A549 (cell line): ENCODE measurements at regions not wholly inside any gene's neighbourhood (a gene's known extent, or its start where the extent isn't known, plus 50 kb on each side); places are given as distances from the start of the nearest gene placed in this dataset.

Experiments used
- CEBPB ChIP-seq, 2 experiments: fragments of >200 bp in 1 of 2; sonication (Bioruptor Twin) in 1 of 2; formaldehyde crosslinking in 1 of 2; IDR thresholded peaks; 2 replicates each; pipeline ENCODE4 v1.6.1; 2012 to 2016
- EP300 ChIP-seq, 2 experiments: fragments of >200 bp; sonication (Bioruptor Twin); formaldehyde crosslinking; IDR thresholded peaks; 2 replicates in 1 of 2; 3 replicates in 1 of 2; pipeline ENCODE4 v1.6.1; 2016 to 2017
- GATA3 ChIP-seq: IDR thresholded peaks from 2 replicates; pipeline ENCODE4 v1.6.1; 2012; ENCODE audit warnings: borderline replicate concordance
- NFE2L2 ChIP-seq: fragments of 150-350 bp; conservative IDR thresholded peaks from 2 replicates; pipeline ENCODE4 v1.6.1; 2014; ENCODE audit warnings: low read length
- POLR2A ChIP-seq: IDR thresholded peaks from 2 replicates; pipeline ENCODE4 v1.6.1; 2012; ENCODE audit warnings: mild to moderate bottlenecking, low read length
- RAD21 ChIP-seq, 2 experiments: fragments of >200 bp in 1 of 2; sonication (Bioruptor Twin) in 1 of 2; formaldehyde crosslinking in 1 of 2; IDR thresholded peaks in 1 of 2; conservative IDR thresholded peaks in 1 of 2; 2 replicates in 1 of 2; 3 replicates in 1 of 2; pipeline ENCODE4 v1.6.1; 2012 to 2018; ENCODE audit warnings: inconsistent platforms in 1 of 2
- TF ChIP-seq, protein P1 (sequence below): fragments of >200 bp; sonication (Bioruptor Twin); formaldehyde crosslinking; IDR thresholded peaks from 3 replicates; pipeline ENCODE4 v1.5.1; 2016
- TF ChIP-seq, protein P2 (sequence below): fragments of 150-350 bp; IDR thresholded peaks from 2 replicates; pipeline ENCODE4 v1.6.1; 2014; ENCODE audit warnings: low read depth, mild to moderate bottlenecking, low read length

DNA sequence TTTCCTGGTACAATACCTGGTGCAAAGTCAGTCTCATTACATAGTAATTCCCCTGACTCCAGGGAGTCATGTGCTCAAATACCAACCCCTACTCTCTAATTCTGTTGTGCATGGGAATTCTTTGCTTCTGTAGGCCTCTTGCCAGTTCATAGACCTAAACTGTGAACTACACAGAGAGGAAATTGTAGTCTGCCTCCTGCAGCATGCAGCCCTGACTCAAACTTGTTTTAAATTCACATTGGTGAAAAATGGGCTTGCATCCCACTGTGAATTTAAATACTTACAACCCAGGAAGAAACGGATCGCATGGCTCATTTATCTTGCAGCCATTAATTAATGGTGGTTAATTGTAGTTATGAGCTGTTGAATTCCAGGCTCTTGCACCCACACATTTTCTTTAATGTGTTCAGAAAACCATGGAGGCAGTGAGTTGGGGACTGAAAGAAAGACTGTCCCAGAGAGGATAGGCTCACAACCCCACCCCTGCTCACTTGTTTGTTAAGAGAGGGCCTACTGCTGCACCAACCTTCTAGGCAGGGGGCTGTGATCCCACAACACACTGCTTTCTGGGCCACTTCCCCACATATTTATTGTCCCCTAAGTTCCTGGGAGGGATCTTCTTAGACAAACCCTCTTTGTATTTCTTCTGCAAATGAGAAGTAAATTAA is 579.1 kb downstream of the DHX35 start:
- TF ChIP-seq, protein P1, sequence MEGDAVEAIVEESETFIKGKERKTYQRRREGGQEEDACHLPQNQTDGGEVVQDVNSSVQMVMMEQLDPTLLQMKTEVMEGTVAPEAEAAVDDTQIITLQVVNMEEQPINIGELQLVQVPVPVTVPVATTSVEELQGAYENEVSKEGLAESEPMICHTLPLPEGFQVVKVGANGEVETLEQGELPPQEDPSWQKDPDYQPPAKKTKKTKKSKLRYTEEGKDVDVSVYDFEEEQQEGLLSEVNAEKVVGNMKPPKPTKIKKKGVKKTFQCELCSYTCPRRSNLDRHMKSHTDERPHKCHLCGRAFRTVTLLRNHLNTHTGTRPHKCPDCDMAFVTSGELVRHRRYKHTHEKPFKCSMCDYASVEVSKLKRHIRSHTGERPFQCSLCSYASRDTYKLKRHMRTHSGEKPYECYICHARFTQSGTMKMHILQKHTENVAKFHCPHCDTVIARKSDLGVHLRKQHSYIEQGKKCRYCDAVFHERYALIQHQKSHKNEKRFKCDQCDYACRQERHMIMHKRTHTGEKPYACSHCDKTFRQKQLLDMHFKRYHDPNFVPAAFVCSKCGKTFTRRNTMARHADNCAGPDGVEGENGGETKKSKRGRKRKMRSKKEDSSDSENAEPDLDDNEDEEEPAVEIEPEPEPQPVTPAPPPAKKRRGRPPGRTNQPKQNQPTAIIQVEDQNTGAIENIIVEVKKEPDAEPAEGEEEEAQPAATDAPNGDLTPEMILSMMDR = no peak
- no peak for TF ChIP-seq EP300 (IDR thresholded peaks at IDR 0.05)
- TF ChIP-seq POLR2A = no peak
- TF ChIP-seq, protein P2, sequence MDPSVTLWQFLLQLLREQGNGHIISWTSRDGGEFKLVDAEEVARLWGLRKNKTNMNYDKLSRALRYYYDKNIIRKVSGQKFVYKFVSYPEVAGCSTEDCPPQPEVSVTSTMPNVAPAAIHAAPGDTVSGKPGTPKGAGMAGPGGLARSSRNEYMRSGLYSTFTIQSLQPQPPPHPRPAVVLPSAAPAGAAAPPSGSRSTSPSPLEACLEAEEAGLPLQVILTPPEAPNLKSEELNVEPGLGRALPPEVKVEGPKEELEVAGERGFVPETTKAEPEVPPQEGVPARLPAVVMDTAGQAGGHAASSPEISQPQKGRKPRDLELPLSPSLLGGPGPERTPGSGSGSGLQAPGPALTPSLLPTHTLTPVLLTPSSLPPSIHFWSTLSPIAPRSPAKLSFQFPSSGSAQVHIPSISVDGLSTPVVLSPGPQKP = no peak
- TF ChIP-seq GATA3 = no peak
- TF ChIP-seq RAD21 (conservative IDR thresholded peaks at IDR 0.05 in 1 of 2, IDR thresholded peaks at IDR 0.05 in 1 of 2) = no peak
- no peak for TF ChIP-seq NFE2L2
- no peak for TF ChIP-seq CEBPB (IDR thresholded peaks at IDR 0.05)
